CD14-positive monocyte (primary cell): ENCODE measurements at regions not wholly inside any gene's neighbourhood (a gene's known extent, or its start where the extent isn't known, plus 50 kb on each side); places are given as distances from the start of the nearest gene placed in this dataset.

Experiments used
- DNase-seq, 3 donors: peaks; one replicate each; pipeline ENCODE4 v3.0.0-alpha.2; 2011 to 2022
- H2AFZ ChIP-seq: 2 replicates; pipeline ENCODE4 v1.6.0; 2012; ENCODE audit warnings: mild to moderate bottlenecking, low read depth, low read length, inconsistent platforms; ENCODE audit not compliant: insufficient read depth, poor library complexity, severe bottlenecking
- H3K27ac ChIP-seq, 2 donors: 1 replicate in 1 of 2; 2 replicates in 1 of 2; pipeline ENCODE4 v1.5.1; 2012 to 2013; ENCODE audit warnings: low read length in 2 of 2, control low read depth in 1 of 2, inconsistent platforms in 1 of 2, low read depth in 1 of 2, mild to moderate bottlenecking in 1 of 2
- H3K27me3 ChIP-seq, 2 donors: one replicate each; pipeline versions ENCODE4 v1.6.0 to v1.6.1; 2011 to 2013; ENCODE audit warnings: low read length in 2 of 2; ENCODE audit not compliant: control insufficient read depth in 2 of 2, insufficient read depth in 2 of 2
- H3K36me3 ChIP-seq, 2 donors: replicated peaks in 1 of 2; 1 replicate in 1 of 2; 2 replicates in 1 of 2; pipeline versions ENCODE4 v1.5.1 to v1.6.1; 2012 to 2013; ENCODE audit warnings: low read length in 2 of 2, control low read depth in 1 of 2, inconsistent platforms in 1 of 2, mild to moderate bottlenecking in 1 of 2; ENCODE audit not compliant: insufficient read depth in 2 of 2, control insufficient read depth in 1 of 2
- H3K4me1 ChIP-seq, 2 donors: 1 replicate in 1 of 2; 2 replicates in 1 of 2; pipeline versions ENCODE4 v1.5.1 to v1.6.1; 2012 to 2013; ENCODE audit warnings: low read length in 2 of 2, control low read depth in 1 of 2, inconsistent platforms in 1 of 2, mild to moderate bottlenecking in 1 of 2, moderate library complexity in 1 of 2; ENCODE audit not compliant: insufficient read depth in 2 of 2, control insufficient read depth in 1 of 2
- H3K4me2 ChIP-seq: replicated peaks from 2 replicates; pipeline ENCODE3; 2012; ENCODE audit warnings: low read length, moderate library complexity, mild to moderate bottlenecking; ENCODE audit not compliant: poor library complexity, severe bottlenecking; ENCODE audit errors: extremely low read depth
- H3K4me3 ChIP-seq, 3 experiments: fragments of 200-600 bp in 1 of 3; sonication (generic) in 1 of 3; replicated peaks in 1 of 3; 1 replicate in 2 of 3; 2 replicates in 1 of 3; pipeline ENCODE4 v1.5.1; 2011 to 2013; ENCODE audit warnings: low read length in 3 of 3, mild to moderate bottlenecking in 3 of 3, control low read depth in 2 of 3, low read depth in 2 of 3, inconsistent platforms in 1 of 3, moderate library complexity in 1 of 3
- H3K79me2 ChIP-seq: 2 replicates; pipeline ENCODE4 v1.6.0; 2012; ENCODE audit warnings: mild to moderate bottlenecking, control low read depth, inconsistent platforms, low read length, moderate library complexity; ENCODE audit not compliant: insufficient read depth
- H3K9ac ChIP-seq: 2 replicates; pipeline ENCODE4 v1.6.0; 2017; ENCODE audit warnings: low read length, mild to moderate bottlenecking; ENCODE audit not compliant: insufficient read depth, poor library complexity, severe bottlenecking
- H3K9me3 ChIP-seq, 2 donors: replicated peaks in 1 of 2; 1 replicate in 1 of 2; 2 replicates in 1 of 2; pipeline versions ENCODE4 v1.5.1 to v1.6.1; 2012 to 2013; ENCODE audit warnings: low read length in 2 of 2, control low read depth in 1 of 2; ENCODE audit not compliant: control insufficient read depth in 1 of 2, insufficient read depth in 1 of 2
- H4K20me1 ChIP-seq: 2 replicates; pipeline ENCODE4 v1.6.0; 2012; ENCODE audit warnings: mild to moderate bottlenecking, low read length, control low read depth, moderate library complexity; ENCODE audit not compliant: insufficient read depth
- H3K27ac Mint-ChIP-seq, 7 donors: one replicate each; pipeline ENCODE4 v1.8.0; 2020; ENCODE audit warnings: mild to moderate bottlenecking in 7 of 7, mixed read lengths in 7 of 7, moderate library complexity in 6 of 7, inconsistent platforms in 2 of 7
- H3K27me3 Mint-ChIP-seq, 3 donors: one replicate each; pipeline ENCODE4 v1.8.0; 2021 to 2022; ENCODE audit warnings: low read depth in 3 of 3, mild to moderate bottlenecking in 3 of 3, mixed read lengths in 3 of 3, moderate library complexity in 3 of 3, inconsistent platforms in 1 of 3
- H3K36me3 Mint-ChIP-seq, 2 donors: one replicate each; pipeline ENCODE4 v1.8.0; 2020; ENCODE audit warnings: mixed read lengths in 2 of 2, inconsistent platforms in 1 of 2, mild to moderate bottlenecking in 1 of 2
- H3K4me1 Mint-ChIP-seq: one replicate; pipeline ENCODE4 v1.8.0; 2020; ENCODE audit warnings: mild to moderate bottlenecking, mixed read lengths
- H3K4me3 Mint-ChIP-seq, 2 donors: one replicate each; pipeline ENCODE4 v1.8.0; 2020; ENCODE audit warnings: mild to moderate bottlenecking in 2 of 2, mixed read lengths in 2 of 2, moderate library complexity in 1 of 2
- H3K9me3 Mint-ChIP-seq, 7 donors: one replicate each; pipeline ENCODE4 v1.8.0; 2020 to 2022; ENCODE audit warnings: mixed read lengths in 7 of 7, mild to moderate bottlenecking in 6 of 7, moderate library complexity in 6 of 7, inconsistent platforms in 2 of 7
- CTCF ChIP-seq: fragments of 200-600 bp; IDR thresholded peaks from one replicate; pipeline ENCODE4 v1.8.0; 2022; ENCODE audit warnings: antibody characterized with exemption, mild to moderate bottlenecking
- WGBS: methylation state at CpG from one replicate; pipeline ENCODE4 v1.1.5; 2013; ENCODE audit warnings: missing lambda C conversion rate; ENCODE audit not compliant: insufficient coverage; 5-methylcytosine and 5-hydroxymethylcytosine counted together
- intact Hi-C, 2 donors: fragments of 100-400 bp; cut with micrococcal nuclease; formaldehyde crosslinking; loops; one replicate each; pipeline versions ENCODE4 v1.15.0 to v1.15.1; 2023

- no peak overlapping the region for H2AFZ ChIP-seq
- H3K9ac ChIP-seq: no peak overlapping the region
- H3K4me3 ChIP-seq: no peak overlapping the region
- H3K27ac ChIP-seq: no peak overlapping the region
- no peaks in the 10 kb centered on the region for H3K27me3 ChIP-seq
- Mint-ChIP-seq H3K4me3 (no peak overlapping the region), H3K27ac (no peak overlapping the region), H3K4me1 (no peaks in the 10 kb centered on the region), H3K36me3 (no peaks in the 10 kb centered on the region), H3K27me3 (no peaks in the 10 kb centered on the region), H3K9me3 (peaks cover 0 to 6% (median 0%) of the 10 kb centered on the region in 7 donors)
- H3K36me3 ChIP-seq: no peaks in the 10 kb centered on the region
- H3K4me2 ChIP-seq: no peak overlapping the region
- DNase-seq: no peak
- H3K4me1 ChIP-seq: no peaks in the 10 kb centered on the region
- H4K20me1 ChIP-seq: no peaks in the 10 kb centered on the region
- H3K9me3 ChIP-seq: no peaks in the 10 kb centered on the region
- 100% methylated on average over 1 of the region's 4 CpGs for WGBS
- no peak for TF ChIP-seq CTCF
- intact Hi-C loops: no loop called here
- H3K79me2 ChIP-seq: no peaks in the 10 kb centered on the region
Measured at GRCh38 chr12:19021240-19021639, 108.3 kb upstream of the PLEKHA5 start.

- no peaks in the 10 kb centered on the region for H3K36me3 ChIP-seq
- intact Hi-C loops: no loop called here
- H3K4me3 Mint-ChIP-seq: no peak overlapping the region
Measured at GRCh38 chr12:19021646-19022045, 107.9 kb upstream of the PLEKHA5 start.

More at GRCh38 chr12:19021646-19022045, 107.9 kb upstream of the PLEKHA5 start:
- WGBS: no CpG with 5 or more reads among the region's 1 CpG
- no peaks in the 10 kb centered on the region for H3K4me1 Mint-ChIP-seq
- no peaks in the 10 kb centered on the region for H3K36me3 Mint-ChIP-seq
- TF ChIP-seq CTCF: no peak
- H3K27me3 Mint-ChIP-seq: no peaks in the 10 kb centered on the region
- no peak overlapping the region for H2AFZ ChIP-seq
- H3K9me3 Mint-ChIP-seq: peaks cover 0 to 6% (median 0%) of the 10 kb centered on the region in 7 donors
- no peaks in the 10 kb centered on the region for H3K79me2 ChIP-seq
- no peaks in the 10 kb centered on the region for H3K9me3 ChIP-seq
- H3K4me3 ChIP-seq: no peak overlapping the region
- no peak overlapping the region for H3K27ac ChIP-seq
- no peak overlapping the region for H3K4me2 ChIP-seq
- H3K27me3 ChIP-seq: no peaks in the 10 kb centered on the region
- no peaks in the 10 kb centered on the region for H4K20me1 ChIP-seq
- no peak overlapping the region for H3K9ac ChIP-seq
- H3K4me1 ChIP-seq: no peaks in the 10 kb centered on the region
- DNase-seq: no peak
- no peak overlapping the region for H3K27ac Mint-ChIP-seq
